NCI-H146 treated with DMSO at 0.1 percent for 48 hours (cell line): ENCODE measurements at regions not wholly inside any gene's neighbourhood (a gene's known extent, or its start where the extent isn't known, plus 50 kb on each side); places are given as distances from the start of the nearest gene placed in this dataset.

Experiments used
- DNase-seq: peaks from one replicate; lab custom pipeline; 2025; ENCODE audit not compliant: unreplicated experiment; lab: John Stamatoyannopoulos, UW

- no peak for DNase-seq
These were observed 498.6 kb downstream of the TXNL1 start for GRCh38 chr18:56139792-56140254.

GRCh38 chr18:56139372-56139771 is 499.0 kb downstream of the TXNL1 start:
- no peak for DNase-seq

- DNase-seq, result no peak
These were observed 502.3 kb downstream of the TXNL1 start for GRCh38 chr18:56136105-56136504.

GRCh38 chr18:56130481-56130880 is 507.9 kb downstream of the TXNL1 start:
- no peak for DNase-seq

- no peak for DNase-seq
These were observed 510.1 kb downstream of the TXNL1 start for GRCh38 chr18:56128153-56128791.

GRCh38 chr18:56127322-56128099 is 510.9 kb downstream of the TXNL1 start:
- no peak for DNase-seq

GRCh38 chr18:56124186-56124585 is 514.2 kb downstream of the TXNL1 start:
- DNase-seq, result no peak

- DNase-seq, result no peak
These were observed 516.7 kb downstream of the TXNL1 start for GRCh38 chr18:56121669-56122068.

- DNase-seq, result no peak
These were observed 517.6 kb downstream of the TXNL1 start for GRCh38 chr18:56120782-56121181.

GRCh38 chr18:56119681-56120080 is 518.7 kb downstream of the TXNL1 start:
- no peak for DNase-seq

GRCh38 chr18:56118422-56118821 is 520.0 kb downstream of the TXNL1 start:
- DNase-seq, result no peak

- DNase-seq, result no peak
These were observed 523.0 kb downstream of the TXNL1 start for GRCh38 chr18:56115071-56116015.

- no peak for DNase-seq
These were observed 525.0 kb upstream of the TCF4 start for GRCh38 chr18:56112984-56113383.

- DNase-seq, result no peak
These were observed 524.2 kb upstream of the TCF4 start for GRCh38 chr18:56112013-56112749.

- no peak for DNase-seq
These were observed 521.8 kb upstream of the TCF4 start for GRCh38 chr18:56109757-56110156.

GRCh38 chr18:56108478-56109367 is 520.7 kb upstream of the TCF4 start:
- DNase-seq, result no peak

- no peak for DNase-seq
These were observed 520.0 kb upstream of the TCF4 start for GRCh38 chr18:56107821-56108477.

- DNase-seq, result no peak
These were observed 512.2 kb upstream of the TCF4 start for GRCh38 chr18:56100090-56100722.

GRCh38 chr18:56097621-56098020 is 509.6 kb upstream of the TCF4 start:
- no peak for DNase-seq
